ENCODE measurements at regions not wholly inside any gene's neighbourhood (a gene's known extent, or its start where the extent isn't known, plus 50 kb on each side); places are given as distances from the start of the nearest gene placed in this dataset.

- Histone ChIP-seq H3K14ac (ENCODE audit: low read length in 2 of 2) (no peak overlapping the region), H3K4me1 (ENCODE audit: control insufficient read depth, insufficient read depth, low read depth, low read length) (peaks cover 3% of the 10 kb centered on the region), H2AK5ac (ENCODE audit: low read length, severe bottlenecking) (no peak overlapping the region), H2BK15ac (ENCODE audit: low read depth, poor library complexity, severe bottlenecking) (no peak overlapping the region), H3K23ac (ENCODE audit: low read length in 2 of 2) (no peak overlapping the region), H2BK12ac (ENCODE audit: low read length in 2 of 2) (no peak overlapping the region), H3K27ac (ENCODE audit: low read length, poor library complexity, severe bottlenecking) (no peak overlapping the region), H4K8ac (ENCODE audit: low read length) (no peak overlapping the region), H3K9me3 (ENCODE audit: control insufficient read depth, low read length) (no peaks in the 10 kb centered on the region), H2BK5ac (ENCODE audit: low read depth, low read length, poor library complexity, severe bottlenecking) (no peak overlapping the region), H2BK120ac (ENCODE audit: low read depth, low read length) (no peak overlapping the region), H3K79me1 (replicated peaks; ENCODE audit: low read length, poor library complexity, severe bottlenecking) (no peaks in the 10 kb centered on the region), H3K4me3 (ENCODE audit: insufficient read depth in 1 of 2, low read depth in 1 of 2, low read length in 2 of 2) (no peak overlapping the region), H3K27me3 (ENCODE audit: control insufficient read depth in 1 of 2, insufficient read depth in 1 of 2, low read length in 2 of 2) (no peaks in the 10 kb centered on the region), H2AFZ (ENCODE audit: low read depth, low read length) (no peak overlapping the region), H3K36me3 (ENCODE audit: control insufficient read depth in 1 of 2, insufficient read depth in 2 of 2, low read depth in 1 of 2, low read length in 2 of 2) (peaks cover 0 to 2% of the 10 kb centered on the region in 2 experiments), H3K4ac (ENCODE audit: low read depth in 1 of 2, low read length in 2 of 2) (no peak overlapping the region), H3K18ac (ENCODE audit: low read depth in 1 of 2, low read length in 2 of 2) (no peak overlapping the region), H3K4me2 (ENCODE audit: low read length, poor library complexity, severe bottlenecking) (no peak overlapping the region), H4K91ac (ENCODE audit: low read length) (no peak overlapping the region), H3K9ac (ENCODE audit: low read length) (no peak overlapping the region)
- DNase-seq, result no peak
- no CpG with 5 or more reads among the region's 1 CpG for WGBS
Measured at GRCh38 chr20:55253781-55254180, 751.5 kb downstream of the CBLN4 start.

GRCh38 chr20:55252521-55252920 is 752.8 kb downstream of the CBLN4 start:
- H3K4ac ChIP-seq (ENCODE audit: low read depth in 1 of 2, low read length in 2 of 2), result no peak overlapping the region
- peaks cover 3% of the 10 kb centered on the region for H3K4me1 ChIP-seq (ENCODE audit: control insufficient read depth, insufficient read depth, low read depth, low read length)
- H3K14ac ChIP-seq (ENCODE audit: low read length in 2 of 2), result no peak overlapping the region
- no peak overlapping the region for H4K8ac ChIP-seq (ENCODE audit: low read length)
- no peaks in the 10 kb centered on the region for H3K9me3 ChIP-seq (ENCODE audit: control insufficient read depth, low read length)
- H2AK5ac ChIP-seq (ENCODE audit: low read length, severe bottlenecking), result no peak overlapping the region
- no peaks in the 10 kb centered on the region for H3K27me3 ChIP-seq (ENCODE audit: control insufficient read depth in 1 of 2, insufficient read depth in 1 of 2, low read length in 2 of 2)
- no peak overlapping the region for H3K4me2 ChIP-seq (ENCODE audit: low read length, poor library complexity, severe bottlenecking)
- WGBS, result 72% methylated on average over 5 of the region's 5 CpGs
- DNase-seq, result no peak
- no peak overlapping the region for H3K18ac ChIP-seq (ENCODE audit: low read depth in 1 of 2, low read length in 2 of 2)
- no peak overlapping the region for H2BK15ac ChIP-seq (ENCODE audit: low read depth, poor library complexity, severe bottlenecking)
- no peak overlapping the region for H2AFZ ChIP-seq (ENCODE audit: low read depth, low read length)
- peaks cover 0 to 2% of the 10 kb centered on the region in 2 experiments for H3K36me3 ChIP-seq (ENCODE audit: control insufficient read depth in 1 of 2, insufficient read depth in 2 of 2, low read depth in 1 of 2, low read length in 2 of 2)
- no peak overlapping the region for H3K9ac ChIP-seq (ENCODE audit: low read length)
- H3K4me3 ChIP-seq (ENCODE audit: insufficient read depth in 1 of 2, low read depth in 1 of 2, low read length in 2 of 2), result no peak overlapping the region
- H4K91ac ChIP-seq (ENCODE audit: low read length), result no peak overlapping the region
- no peak overlapping the region for H3K23ac ChIP-seq (ENCODE audit: low read length in 2 of 2)
- H2BK120ac ChIP-seq (ENCODE audit: low read depth, low read length), result no peak overlapping the region
- no peak overlapping the region for H2BK12ac ChIP-seq (ENCODE audit: low read length in 2 of 2)
- H3K27ac ChIP-seq (ENCODE audit: low read length, poor library complexity, severe bottlenecking), result no peak overlapping the region
- H2BK5ac ChIP-seq (ENCODE audit: low read depth, low read length, poor library complexity, severe bottlenecking), result no peak overlapping the region
- no peaks in the 10 kb centered on the region for H3K79me1 ChIP-seq (replicated peaks; ENCODE audit: low read length, poor library complexity, severe bottlenecking)

GRCh38 chr20:55251170-55251569 is 754.1 kb downstream of the CBLN4 start:
- H3K4me1 ChIP-seq (ENCODE audit: control insufficient read depth, insufficient read depth, low read depth, low read length), result peaks cover 3% of the 10 kb centered on the region
- H3K4me3 ChIP-seq (ENCODE audit: insufficient read depth in 1 of 2, low read depth in 1 of 2, low read length in 2 of 2), result peak overlapping the region in 1 of 2 experiments; percentile 37
- H3K4ac ChIP-seq (ENCODE audit: low read depth in 1 of 2, low read length in 2 of 2), result no peak overlapping the region
- no peaks in the 10 kb centered on the region for H3K9me3 ChIP-seq (ENCODE audit: control insufficient read depth, low read length)
- no peak overlapping the region for H3K18ac ChIP-seq (ENCODE audit: low read depth in 1 of 2, low read length in 2 of 2)
- no peak overlapping the region for H3K27ac ChIP-seq (ENCODE audit: low read length, poor library complexity, severe bottlenecking)
- no peak overlapping the region for H2BK15ac ChIP-seq (ENCODE audit: low read depth, poor library complexity, severe bottlenecking)
- no peak overlapping the region for H3K4me2 ChIP-seq (ENCODE audit: low read length, poor library complexity, severe bottlenecking)
- H2BK12ac ChIP-seq (ENCODE audit: low read length in 2 of 2), result no peak overlapping the region
- H3K23ac ChIP-seq (ENCODE audit: low read length in 2 of 2), result no peak overlapping the region
- no peak overlapping the region for H4K8ac ChIP-seq (ENCODE audit: low read length)
- no peak overlapping the region for H2BK5ac ChIP-seq (ENCODE audit: low read depth, low read length, poor library complexity, severe bottlenecking)
- no peak overlapping the region for H2AFZ ChIP-seq (ENCODE audit: low read depth, low read length)
- H3K9ac ChIP-seq (ENCODE audit: low read length), result no peak overlapping the region
- no peak overlapping the region for H2BK120ac ChIP-seq (ENCODE audit: low read depth, low read length)
- no peaks in the 10 kb centered on the region for H3K79me1 ChIP-seq (replicated peaks; ENCODE audit: low read length, poor library complexity, severe bottlenecking)
- H3K27me3 ChIP-seq (ENCODE audit: control insufficient read depth in 1 of 2, insufficient read depth in 1 of 2, low read length in 2 of 2), result no peaks in the 10 kb centered on the region
- H2AK5ac ChIP-seq (ENCODE audit: low read length, severe bottlenecking), result no peak overlapping the region
- peaks cover 0 to 2% of the 10 kb centered on the region in 2 experiments for H3K36me3 ChIP-seq (ENCODE audit: control insufficient read depth in 1 of 2, insufficient read depth in 2 of 2, low read depth in 1 of 2, low read length in 2 of 2)
- peak overlapping the region in 1 of 2 experiments; percentile 44 for H3K14ac ChIP-seq (ENCODE audit: low read length in 2 of 2)
- WGBS, result 96% methylated on average over 21 of the region's 22 CpGs
- no peak for DNase-seq
- peak overlapping the region; percentile 57 for H4K91ac ChIP-seq (ENCODE audit: low read length)

- no peak overlapping the region for H3K4me3 ChIP-seq (ENCODE audit: insufficient read depth in 1 of 2, low read depth in 1 of 2, low read length in 2 of 2)
- H4K91ac ChIP-seq (ENCODE audit: low read length), result no peak overlapping the region
- no peaks in the 10 kb centered on the region for H3K9me3 ChIP-seq (ENCODE audit: control insufficient read depth, low read length)
- H3K36me3 ChIP-seq (ENCODE audit: control insufficient read depth in 1 of 2, insufficient read depth in 2 of 2, low read depth in 1 of 2, low read length in 2 of 2), result no peaks in the 10 kb centered on the region
- H3K4me1 ChIP-seq (ENCODE audit: control insufficient read depth, insufficient read depth, low read depth, low read length), result no peaks in the 10 kb centered on the region
- no peak overlapping the region for H2AFZ ChIP-seq (ENCODE audit: low read depth, low read length)
- no peaks in the 10 kb centered on the region for H3K79me1 ChIP-seq (replicated peaks; ENCODE audit: low read length, poor library complexity, severe bottlenecking)
- DNase-seq, result no peak
- no peak overlapping the region for H3K4me2 ChIP-seq (ENCODE audit: low read length, poor library complexity, severe bottlenecking)
- H2BK5ac ChIP-seq (ENCODE audit: low read depth, low read length, poor library complexity, severe bottlenecking), result no peak overlapping the region
- H3K27me3 ChIP-seq (ENCODE audit: control insufficient read depth in 1 of 2, insufficient read depth in 1 of 2, low read length in 2 of 2), result no peaks in the 10 kb centered on the region
- no peak overlapping the region for H2BK15ac ChIP-seq (ENCODE audit: low read depth, poor library complexity, severe bottlenecking)
- H2BK120ac ChIP-seq (ENCODE audit: low read depth, low read length), result no peak overlapping the region
- no peak overlapping the region for H2BK12ac ChIP-seq (ENCODE audit: low read length in 2 of 2)
- H3K27ac ChIP-seq (ENCODE audit: low read length, poor library complexity, severe bottlenecking), result no peak overlapping the region
- H3K14ac ChIP-seq (ENCODE audit: low read length in 2 of 2), result no peak overlapping the region
- no peak overlapping the region for H3K4ac ChIP-seq (ENCODE audit: low read depth in 1 of 2, low read length in 2 of 2)
- H4K8ac ChIP-seq (ENCODE audit: low read length), result no peak overlapping the region
- no peak overlapping the region for H2AK5ac ChIP-seq (ENCODE audit: low read length, severe bottlenecking)
- H3K23ac ChIP-seq (ENCODE audit: low read length in 2 of 2), result no peak overlapping the region
- no peak overlapping the region for H3K18ac ChIP-seq (ENCODE audit: low read depth in 1 of 2, low read length in 2 of 2)
- no peak overlapping the region for H3K9ac ChIP-seq (ENCODE audit: low read length)
Measured at GRCh38 chr20:55242853-55243252, 762.5 kb downstream of the CBLN4 start.

All from mesenchymal stem cell (in vitro differentiated cells and primary cell).